ENCODE measurements at regions not wholly inside any gene's neighbourhood (a gene's known extent, or its start where the extent isn't known, plus 50 kb on each side); places are given as distances from the start of the nearest gene placed in this dataset.

DNA sequence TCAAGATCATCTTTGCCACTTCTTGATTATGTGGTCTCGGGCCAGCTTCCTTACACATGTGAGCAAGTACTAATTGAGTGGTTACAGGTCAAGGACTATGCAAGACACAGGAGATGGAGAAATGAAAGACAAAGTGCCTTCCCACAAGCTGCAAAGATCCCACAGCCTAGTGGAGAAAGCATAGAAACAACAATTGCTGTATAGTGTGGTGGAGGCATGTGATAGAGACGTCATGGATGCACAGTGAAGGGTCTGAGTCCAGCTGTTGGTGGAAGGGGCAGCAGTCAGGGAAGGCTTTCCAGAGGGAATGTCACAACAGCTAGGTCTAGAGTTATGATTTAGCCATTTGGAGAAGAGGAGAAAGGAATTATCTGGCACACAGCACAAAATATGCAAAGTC lies 210.6 kb downstream of the KDR start:
- DNase-seq, result no peak

- no peak for DNase-seq
These were observed 211.5 kb downstream of the KDR start for GRCh38 chr4:54913751-54914526.

- no peak for DNase-seq
These were observed 213.2 kb downstream of the KDR start for GRCh38 chr4:54912155-54912554.

- no peak for DNase-seq
These were observed 215.4 kb downstream of the KDR start for GRCh38 chr4:54909961-54910360.

- no peak for DNase-seq
These were observed 216.6 kb downstream of the KDR start for GRCh38 chr4:54908763-54909162.

DNA sequence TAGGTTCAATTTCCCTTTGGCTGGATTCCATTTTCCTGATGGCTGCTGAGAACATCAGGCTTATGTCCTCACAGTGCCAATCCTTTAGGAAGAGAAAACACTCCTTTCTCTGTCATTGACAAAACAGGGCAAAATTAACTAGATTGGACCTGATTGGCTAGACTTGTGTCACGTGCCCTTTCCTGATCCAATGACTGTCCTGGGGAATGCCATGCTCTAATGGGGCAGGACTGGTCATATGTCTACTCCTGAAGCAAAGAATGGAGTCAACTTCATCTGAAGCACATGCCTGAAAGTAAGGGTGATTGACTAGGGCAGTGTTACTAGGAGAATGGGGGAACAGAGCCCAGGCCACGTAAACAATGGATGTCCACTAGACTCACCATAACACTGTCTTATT lies 220.4 kb downstream of the KDR start:
- DNase-seq, result no peak

- DNase-seq, result no peak
These were observed 222.4 kb downstream of the KDR start for GRCh38 chr4:54902976-54903375.

- DNase-seq, result no peak
These were observed 223.1 kb downstream of the KDR start for GRCh38 chr4:54902271-54902670.

- no peak for DNase-seq
These were observed 224.2 kb downstream of the KDR start for GRCh38 chr4:54901202-54901601.

DNA sequence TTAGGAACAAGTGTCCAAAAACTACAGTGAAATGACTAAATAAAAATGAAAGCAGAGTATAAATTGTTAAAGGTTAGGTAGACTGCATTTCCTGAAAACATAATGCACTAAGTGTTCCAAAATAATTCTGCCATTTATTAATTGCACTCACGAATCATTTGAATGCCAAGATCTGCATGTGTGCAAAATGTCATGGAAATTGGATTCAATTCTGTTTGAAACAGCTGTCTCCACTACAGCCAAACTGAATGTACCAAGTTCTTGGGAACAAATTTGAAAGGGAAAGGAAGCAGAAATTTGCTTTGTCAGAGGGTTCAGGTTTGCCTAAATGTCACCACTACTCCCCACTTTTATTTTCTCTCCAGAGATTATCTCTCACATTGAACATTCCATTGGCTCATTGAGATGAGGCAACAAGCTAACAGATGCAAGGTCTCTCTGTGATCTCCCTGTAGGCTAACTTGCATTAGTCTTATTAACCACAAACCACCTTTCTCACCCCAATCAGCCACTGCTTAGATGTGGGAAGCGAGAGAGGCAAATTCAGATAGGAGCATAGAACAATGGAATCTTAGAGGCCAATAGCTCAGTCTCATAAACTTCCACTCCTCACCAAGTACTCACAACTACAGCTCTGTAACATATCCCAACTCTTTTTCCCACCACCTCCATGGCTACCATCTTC lies 226.6 kb downstream of the KDR start:
- no peak for DNase-seq

DNA sequence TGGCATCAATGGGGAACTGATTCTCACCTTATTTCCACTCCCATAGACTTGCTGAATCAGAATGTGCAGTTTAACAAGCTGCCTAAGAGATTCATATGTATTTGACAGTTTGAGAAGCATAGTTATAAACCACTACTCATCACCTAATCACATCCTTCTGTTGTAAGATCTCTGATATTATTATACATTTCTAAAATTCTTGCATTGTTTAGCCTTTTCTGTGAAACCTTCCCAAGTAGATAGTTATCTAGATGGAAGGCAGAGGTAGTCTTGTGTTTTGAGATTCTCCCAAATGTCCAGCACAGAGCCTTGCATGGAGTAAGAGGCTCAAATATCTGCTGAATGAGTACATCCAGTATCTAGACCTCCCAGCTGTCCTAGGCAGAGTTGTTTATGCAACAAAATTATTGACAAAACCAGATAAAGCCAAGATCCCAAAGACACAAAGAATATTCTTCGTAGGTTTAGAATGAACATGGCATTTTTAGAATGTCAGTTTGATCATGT lies 227.3 kb downstream of the KDR start:
- DNase-seq, result no peak

DNA sequence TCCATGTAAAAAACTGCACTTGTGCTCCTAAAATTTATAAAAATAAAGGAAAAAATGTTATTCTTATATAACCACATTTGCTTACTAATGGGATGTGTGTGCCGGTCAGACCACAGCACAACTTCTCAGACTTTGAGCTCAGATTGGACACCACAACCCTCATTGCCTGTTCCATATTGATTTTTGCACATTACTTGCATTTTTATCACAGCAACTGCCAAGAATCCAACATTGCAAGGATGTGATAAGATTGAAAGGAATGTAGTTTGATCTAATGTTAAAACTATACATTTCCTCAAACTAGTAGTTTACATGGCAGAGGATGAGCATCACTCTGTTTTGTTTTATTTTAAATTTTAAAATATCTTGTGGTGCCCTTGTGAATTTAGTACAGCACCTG lies 227.8 kb downstream of the KDR start:
- no peak for DNase-seq

- no peak for DNase-seq
These were observed 224.9 kb downstream of the KIT start for GRCh38 chr4:54882616-54883015.

DNA sequence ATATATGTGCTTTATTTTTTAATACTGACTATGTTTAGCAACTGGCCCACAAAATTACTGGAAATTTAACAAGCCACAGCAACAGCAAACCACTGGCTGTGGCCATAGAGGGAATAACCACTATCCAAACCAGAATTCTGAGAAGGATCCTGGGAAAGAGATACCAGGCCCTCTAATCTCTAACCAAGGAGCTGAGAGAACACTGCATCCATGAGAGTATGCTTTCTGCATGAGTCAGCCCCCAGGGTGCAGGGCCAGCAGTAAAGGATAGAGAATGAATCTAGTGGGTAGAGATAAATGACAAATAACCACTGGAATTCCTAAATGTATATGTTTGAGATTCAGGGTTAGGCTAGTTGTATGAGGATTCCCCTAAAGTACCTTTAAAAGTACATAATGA lies 221.8 kb downstream of the KIT start:
- DNase-seq, result no peak

GRCh38 chr4:54877006-54877405 lies 219.2 kb downstream of the KIT start:
- no peak for DNase-seq

DNA sequence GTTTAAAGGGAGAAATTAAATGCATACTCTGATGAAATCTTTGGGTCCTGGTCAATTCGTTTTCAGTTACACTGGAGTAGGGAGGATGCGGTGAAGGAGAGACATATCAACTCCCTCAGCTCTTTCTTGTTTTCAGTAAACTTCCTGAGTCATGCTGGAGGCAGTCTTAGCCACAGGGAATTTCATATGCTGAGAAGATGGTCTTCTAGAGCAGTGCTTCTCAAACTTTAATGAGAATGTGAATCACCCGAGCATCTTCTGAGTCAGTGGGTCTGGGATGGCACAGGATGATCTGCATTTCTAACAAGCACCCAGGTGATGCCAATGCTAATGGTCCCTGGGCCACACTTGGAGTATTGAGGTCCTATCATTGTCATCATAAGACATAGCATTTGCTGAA lies 214.5 kb downstream of the KIT start:
- no peak for DNase-seq

GRCh38 chr4:54863571-54864255 lies 206.0 kb downstream of the KIT start:
- DNase-seq, result no peak

DNA sequence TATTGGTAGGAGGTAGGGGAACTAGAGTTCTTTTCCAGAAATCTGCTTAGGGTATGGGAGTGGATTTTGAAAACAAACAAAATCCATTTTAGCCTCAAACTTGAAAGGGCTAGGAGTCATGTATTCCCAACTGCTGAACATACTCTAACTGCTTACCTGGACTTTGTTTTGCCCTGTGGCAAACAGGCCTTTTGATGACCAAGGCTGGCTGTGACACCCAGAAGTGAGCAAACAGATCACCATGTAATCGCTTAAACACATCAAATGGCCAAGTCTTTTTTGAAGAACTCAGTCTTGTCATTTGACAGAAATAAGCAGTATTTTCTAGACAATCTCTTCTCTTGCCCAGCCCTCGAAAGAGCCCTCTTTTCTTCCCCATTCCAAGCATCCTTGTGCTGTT lies 203.4 kb downstream of the KIT start:
- DNase-seq, result no peak

- DNase-seq, result no peak
These were observed 197.6 kb downstream of the KIT start for GRCh38 chr4:54855191-54855854.

GRCh38 chr4:54852602-54853001 lies 194.8 kb downstream of the KIT start:
- no peak for DNase-seq

- DNase-seq, result no peak
These were observed 194.3 kb downstream of the KIT start for GRCh38 chr4:54852054-54852453.

GRCh38 chr4:54844911-54845310 lies 187.2 kb downstream of the KIT start:
- no peak for DNase-seq

GRCh38 chr4:54843946-54844345 lies 186.2 kb downstream of the KIT start:
- no peak for DNase-seq

All from stimulated activated CD4-positive, alpha-beta T cell treated with anti-CD3 and anti-CD28 coated beads, Interleukin-4, amount 100 ng/mL, for 1 hour (primary cell).